IMR-90 (cell line): ENCODE measurements at regions not wholly inside any gene's neighbourhood (a gene's known extent, or its start where the extent isn't known, plus 50 kb on each side); places are given as distances from the start of the nearest gene placed in this dataset.

Source experiments
- CEBPB ChIP-seq: IDR thresholded peaks from 2 replicates; pipeline ENCODE4 v1.6.1; 2012; ENCODE audit warnings: low read depth, low read length, improper control_type of control experiment
- CTCF ChIP-seq: conservative IDR thresholded peaks from 2 replicates; pipeline ENCODE4 v1.5.1; 2012; ENCODE audit warnings: mild to moderate bottlenecking, low read depth, low read length, improper control_type of control experiment
- FOS ChIP-seq: fragments of 150-350 bp; IDR thresholded peaks from 2 replicates; pipeline ENCODE4 v1.6.1; 2016; ENCODE audit warnings: low read depth, low read length
- POLR2A ChIP-seq: IDR thresholded peaks from 2 replicates; pipeline ENCODE4 v1.6.1; 2012; ENCODE audit warnings: mild to moderate bottlenecking, low read depth, low read length
- RAD21 ChIP-seq: IDR thresholded peaks from 2 replicates; pipeline ENCODE4 v1.6.1; 2012; ENCODE audit warnings: low read length, improper control_type of control experiment

- TF ChIP-seq FOS = no peak
- TF ChIP-seq POLR2A = no peak
- TF ChIP-seq CTCF = no peak
- TF ChIP-seq CEBPB = no peak
- no peak for TF ChIP-seq RAD21
Measured at GRCh38 chr7:114758661-114759227, 163.2 kb upstream of the MDFIC start.
